Tibial artery (tissue), 4 donors: ENCODE measurements at regions not wholly inside any gene's neighbourhood (a gene's known extent, or its start where the extent isn't known, plus 50 kb on each side); places are given as distances from the start of the nearest gene placed in this dataset.
"Not testable (repeated sequence)": the region's sequence is repeated elsewhere in the genome, so short reads cannot be mapped to it uniquely, and the experiment has no call there.

Experiments
- DNase-seq, 2 donors: peaks; one replicate each; pipeline ENCODE4 v3.0.0-alpha.2; 2019
- H3K27ac ChIP-seq, 2 donors: fragments of 200-600 bp; sonication (generic) in 1 of 2; 1 replicate in 1 of 2; 2 replicates in 1 of 2; pipeline ENCODE4 v1.5.1; 2018 to 2019; ENCODE audit warnings: mild to moderate bottlenecking in 1 of 2
- H3K27me3 ChIP-seq, 2 donors: fragments of 200-600 bp; sonication (generic) in 1 of 2; one replicate each; pipeline versions ENCODE4 v1.5.1 to v1.6.0; 2016 to 2019
- H3K36me3 ChIP-seq, 3 donors: fragments of 200-600 bp; sonication (generic) in 2 of 3; one replicate each; pipeline ENCODE4 v1.5.1; 2016 to 2019; ENCODE audit warnings: mild to moderate bottlenecking in 2 of 3
- H3K4me1 ChIP-seq, 4 donors: fragments of 200-600 bp; sonication (generic) in 2 of 4; 1 replicate in 3 of 4; 2 replicates in 1 of 4; pipeline ENCODE4 v1.5.1; 2016 to 2019
- H3K4me3 ChIP-seq, 2 donors: fragments of 200-600 bp; sonication (generic) in 1 of 2; 1 replicate in 1 of 2; 2 replicates in 1 of 2; pipeline ENCODE4 v1.5.1; 2018 to 2019; ENCODE audit warnings: mild to moderate bottlenecking in 2 of 2
- H3K9me3 ChIP-seq, 3 donors: fragments of 200-600 bp; sonication (generic) in 1 of 3; one replicate each; pipeline ENCODE4 v1.5.1; 2016 to 2019
- intact Hi-C: fragments of 100-400 bp; cut with DNase I; formaldehyde crosslinking; loops from one replicate; pipeline ENCODE4 v1.15.0; 2023; ENCODE audit warnings: low total_unique reads
- TF ChIP-seq, protein P1 (sequence below), 2 experiments: fragments of 200-600 bp in 1 of 2; fragments of 450-650 bp in 1 of 2; IDR thresholded peaks; one replicate each; pipeline ENCODE4 v1.5.1; 2017 to 2019; ENCODE audit warnings: antibody characterized with exemption in 2 of 2, mild to moderate bottlenecking in 1 of 2, moderate library complexity in 1 of 2

DNA sequence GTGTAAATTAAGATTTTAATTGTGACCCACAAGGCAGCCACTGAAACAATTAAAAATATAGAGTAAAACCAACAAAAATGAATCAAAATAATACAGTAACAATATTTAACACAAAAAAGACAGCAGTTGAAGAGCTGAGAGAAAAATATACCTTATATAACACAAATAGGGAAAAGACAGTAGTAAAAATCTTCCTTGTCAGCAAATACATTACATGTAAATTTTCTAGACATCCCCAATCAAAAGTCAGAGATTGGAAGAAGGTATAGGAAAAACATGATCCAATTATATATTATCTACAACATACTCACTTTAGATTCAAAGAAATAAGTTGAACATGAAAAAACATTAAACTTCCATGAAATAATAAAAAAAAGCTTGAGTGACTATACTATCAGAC, 330.8 kb downstream of the UBE2NL start:
- H3K4me1 ChIP-seq, result no peaks in the 10 kb centered on the region
- no peaks in the 10 kb centered on the region for H3K36me3 ChIP-seq
- H3K27ac ChIP-seq, result no peak overlapping the region
- no peaks in the 10 kb centered on the region for H3K27me3 ChIP-seq
- H3K9me3 ChIP-seq, result no peaks in the 10 kb centered on the region
- DNase-seq, result no peak
- TF ChIP-seq, protein P1, sequence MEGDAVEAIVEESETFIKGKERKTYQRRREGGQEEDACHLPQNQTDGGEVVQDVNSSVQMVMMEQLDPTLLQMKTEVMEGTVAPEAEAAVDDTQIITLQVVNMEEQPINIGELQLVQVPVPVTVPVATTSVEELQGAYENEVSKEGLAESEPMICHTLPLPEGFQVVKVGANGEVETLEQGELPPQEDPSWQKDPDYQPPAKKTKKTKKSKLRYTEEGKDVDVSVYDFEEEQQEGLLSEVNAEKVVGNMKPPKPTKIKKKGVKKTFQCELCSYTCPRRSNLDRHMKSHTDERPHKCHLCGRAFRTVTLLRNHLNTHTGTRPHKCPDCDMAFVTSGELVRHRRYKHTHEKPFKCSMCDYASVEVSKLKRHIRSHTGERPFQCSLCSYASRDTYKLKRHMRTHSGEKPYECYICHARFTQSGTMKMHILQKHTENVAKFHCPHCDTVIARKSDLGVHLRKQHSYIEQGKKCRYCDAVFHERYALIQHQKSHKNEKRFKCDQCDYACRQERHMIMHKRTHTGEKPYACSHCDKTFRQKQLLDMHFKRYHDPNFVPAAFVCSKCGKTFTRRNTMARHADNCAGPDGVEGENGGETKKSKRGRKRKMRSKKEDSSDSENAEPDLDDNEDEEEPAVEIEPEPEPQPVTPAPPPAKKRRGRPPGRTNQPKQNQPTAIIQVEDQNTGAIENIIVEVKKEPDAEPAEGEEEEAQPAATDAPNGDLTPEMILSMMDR (IDR thresholded peaks at IDR 0.05), result no peak
- no peak overlapping the region for H3K4me3 ChIP-seq
- intact Hi-C loops, result no loop called here

DNA sequence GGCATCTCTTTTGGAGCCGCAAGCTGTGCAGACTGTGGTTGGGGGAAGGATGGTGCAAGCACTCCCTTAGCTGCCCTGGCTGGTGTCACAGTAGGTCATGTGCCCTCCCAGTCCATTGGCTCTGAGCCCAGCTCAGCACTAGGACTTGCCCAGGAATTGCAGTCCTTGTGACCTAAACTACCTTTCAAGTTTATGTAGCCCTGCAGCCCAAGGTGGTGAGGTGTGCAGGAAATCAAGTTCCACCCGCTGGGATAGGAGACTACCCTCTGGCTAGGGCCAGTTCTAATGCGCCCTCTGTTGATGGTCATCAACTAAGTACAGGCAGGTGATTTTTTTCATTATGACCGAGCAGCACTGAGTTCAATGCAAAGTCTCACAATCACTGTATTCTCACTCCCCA, 335.2 kb downstream of the UBE2NL start:
- Histone ChIP-seq H3K27ac (no peak overlapping the region), H3K36me3 (no peaks in the 10 kb centered on the region), H3K4me1 (no peaks in the 10 kb centered on the region), H3K27me3 (no peaks in the 10 kb centered on the region), H3K4me3 (no peak overlapping the region), H3K9me3 (no peaks in the 10 kb centered on the region)
- TF ChIP-seq, protein P1 (IDR thresholded peaks at IDR 0.05), result no peak
- DNase-seq, result no peak
- intact Hi-C loops, result no loop called here

DNA sequence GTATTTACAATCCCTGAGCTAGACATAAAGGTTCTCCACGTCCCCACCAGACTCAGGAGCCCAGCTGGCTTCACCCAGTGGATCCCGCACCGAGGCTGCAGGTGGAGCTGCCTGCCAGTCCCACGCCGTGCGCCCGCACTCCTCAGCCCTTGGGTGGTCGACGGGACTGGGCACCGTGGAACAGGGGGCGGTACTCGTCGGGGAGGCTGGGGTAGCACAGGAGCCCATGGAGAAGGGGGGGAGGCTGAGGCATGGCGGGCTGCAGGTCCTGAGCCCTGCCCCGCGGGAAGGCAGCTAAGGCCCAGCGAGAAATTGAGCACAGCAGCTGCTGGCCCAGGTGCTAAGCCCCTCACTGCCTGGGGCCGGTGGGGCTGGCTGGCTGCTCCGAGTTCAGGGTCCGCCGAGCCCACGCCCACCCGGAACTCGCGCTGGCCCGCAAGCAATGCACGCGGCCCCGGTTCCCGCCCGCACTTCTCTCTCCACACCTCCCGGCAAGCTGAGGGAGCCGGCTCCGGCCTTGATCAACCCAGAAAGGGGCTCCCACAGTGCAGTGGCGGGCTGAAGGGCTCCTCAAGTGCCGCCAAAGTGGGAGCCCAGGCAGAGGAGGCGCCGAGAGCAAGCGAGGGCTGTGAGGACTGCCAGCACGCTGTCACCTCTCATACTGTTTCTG, 347.4 kb downstream of the UBE2NL start:
- H3K36me3 ChIP-seq, H3K4me1 ChIP-seq, H3K9me3 ChIP-seq, H3K4me3 ChIP-seq, H3K27me3 ChIP-seq, H3K27ac ChIP-seq, DNase-seq, intact Hi-C loops: not testable (repeated sequence)

- TF ChIP-seq, protein P1 (IDR thresholded peaks at IDR 0.05), result no peak
- H3K27me3 ChIP-seq, result no peaks in the 10 kb centered on the region
- intact Hi-C loops, result no loop called here
These were observed 369.5 kb downstream of the UBE2NL start for GRCh38 chrX:144253356-144253755.

GRCh38 chrX:144259054-144259453, 375.2 kb downstream of the UBE2NL start:
- Histone ChIP-seq H3K9me3 (no peaks in the 10 kb centered on the region), H3K27ac (no peak overlapping the region), H3K36me3 (no peaks in the 10 kb centered on the region), H3K4me1 (no peaks in the 10 kb centered on the region), H3K27me3 (no peaks in the 10 kb centered on the region), H3K4me3 (no peak overlapping the region)
- TF ChIP-seq, protein P1 (IDR thresholded peaks at IDR 0.05), result no peak
- no peak for DNase-seq
- intact Hi-C loops, result no loop called here

More at GRCh38 chrX:144253356-144253755, 369.5 kb downstream of the UBE2NL start:
- H3K36me3 ChIP-seq, result no peaks in the 10 kb centered on the region
- H3K4me3 ChIP-seq, result no peak overlapping the region
- DNase-seq, result no peak
- H3K27ac ChIP-seq, result no peak overlapping the region
- H3K9me3 ChIP-seq, result no peaks in the 10 kb centered on the region
- H3K4me1 ChIP-seq, result no peaks in the 10 kb centered on the region

DNA sequence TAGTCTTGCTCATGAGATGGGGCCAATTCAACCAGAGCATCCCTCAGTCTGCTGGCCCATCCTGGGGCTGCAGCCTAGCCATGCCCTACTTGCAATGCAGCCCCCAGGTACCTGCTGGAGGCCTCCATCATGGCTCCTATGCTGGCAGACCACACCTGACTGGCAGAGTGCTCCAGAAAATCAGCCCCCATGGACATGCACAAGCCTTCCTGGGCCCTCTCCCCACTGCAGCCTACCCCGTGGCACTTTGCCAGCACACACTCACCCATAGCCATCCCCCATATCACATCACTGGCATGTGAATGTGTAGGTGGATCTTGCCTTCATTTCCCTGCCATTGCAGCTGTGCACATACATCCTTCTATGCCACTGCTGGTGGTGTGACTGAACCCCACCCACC, 381.8 kb downstream of the UBE2NL start:
- TF ChIP-seq, protein P1 (IDR thresholded peaks at IDR 0.05), result no peak
- no peak overlapping the region for H3K27ac ChIP-seq
- H3K9me3 ChIP-seq, result no peaks in the 10 kb centered on the region
- H3K4me1 ChIP-seq, result no peaks in the 10 kb centered on the region
- H3K36me3 ChIP-seq, result no peaks in the 10 kb centered on the region
- H3K4me3 ChIP-seq, result no peak overlapping the region
- no peak for DNase-seq
- H3K27me3 ChIP-seq, result no peaks in the 10 kb centered on the region
- intact Hi-C loops, result no loop called here
